OCI-LY1 (cell line): ENCODE measurements at regions not wholly inside any gene's neighbourhood (a gene's known extent, or its start where the extent isn't known, plus 50 kb on each side); places are given as distances from the start of the nearest gene placed in this dataset.

Experiments
- H2AFZ ChIP-seq: fragments of 200-600 bp; sonication (generic), shearing (Covaris generic); 2 replicates; pipeline ENCODE4 v1.6.0; 2014; ENCODE audit warnings: antibody characterized with exemption, mild to moderate bottlenecking, low read length
- H3F3A ChIP-seq: fragments of 200-600 bp; sonication (generic), shearing (Covaris generic); 2 replicates; pipeline ENCODE4 v1.6.0; 2014; ENCODE audit warnings: mild to moderate bottlenecking, antibody characterized with exemption, low read length, moderate library complexity; ENCODE audit not compliant: insufficient read depth
- H3K27ac ChIP-seq: fragments of 200-600 bp; sonication (generic); 2 replicates; pipeline ENCODE4 v1.5.1; 2014; ENCODE audit warnings: low read length, mixed run types, mild to moderate bottlenecking, low read depth; ENCODE audit not compliant: poor library complexity, severe bottlenecking
- H3K27me3 ChIP-seq: fragments of 200-600 bp; sonication (generic); 2 replicates; pipeline ENCODE4 v1.6.0; 2014; ENCODE audit warnings: antibody characterized with exemption, mild to moderate bottlenecking, low read length, moderate library complexity; ENCODE audit not compliant: insufficient read depth
- H3K36me3 ChIP-seq: fragments of 200-600 bp; sonication (generic); 2 replicates; pipeline ENCODE4 v1.6.1; 2014; ENCODE audit warnings: mild to moderate bottlenecking, antibody characterized with exemption, low read length, moderate library complexity, mixed read lengths; ENCODE audit not compliant: insufficient read depth
- H3K4me1 ChIP-seq: fragments of 200-600 bp; sonication (generic); 2 replicates; pipeline ENCODE4 v1.5.1; 2014; ENCODE audit warnings: mild to moderate bottlenecking, low read length, moderate library complexity; ENCODE audit not compliant: insufficient read depth, severe bottlenecking
- H3K4me2 ChIP-seq: fragments of 200-600 bp; sonication (generic), shearing (Covaris generic); 2 replicates; pipeline ENCODE4 v1.6.1; 2014; ENCODE audit warnings: low read length
- H3K4me3 ChIP-seq: fragments of 200-600 bp; sonication (generic); 2 replicates; pipeline ENCODE4 v1.5.1; 2014; ENCODE audit warnings: low read length, low read depth, mild to moderate bottlenecking, mixed read lengths; ENCODE audit not compliant: poor library complexity, severe bottlenecking
- H3K79me2 ChIP-seq: fragments of 200-600 bp; shearing (Covaris generic); 2 replicates; pipeline ENCODE4 v1.6.1; 2016; ENCODE audit warnings: mixed run types, low read length, mixed read lengths; ENCODE audit not compliant: insufficient read depth
- H3K9ac ChIP-seq: fragments of 200-600 bp; sonication (generic), shearing (Covaris generic); 2 replicates; pipeline ENCODE4 v1.6.1; 2014; ENCODE audit warnings: mild to moderate bottlenecking, low read length, mixed read lengths
- H3K9me2 ChIP-seq: fragments of 200-600 bp; sonication (generic), shearing (Covaris generic); 2 replicates; pipeline ENCODE4 v1.6.1; 2014; ENCODE audit warnings: low read depth, mild to moderate bottlenecking, low read length, mixed read lengths
- H3K9me3 ChIP-seq: fragments of 200-600 bp; shearing (Covaris generic); 2 replicates; pipeline ENCODE4 v1.6.1; 2014; ENCODE audit warnings: low read length, mixed read lengths
- H4K20me1 ChIP-seq: fragments of 200-600 bp; sonication (generic), shearing (Covaris generic); 2 replicates; pipeline ENCODE4 v1.6.0; 2016; ENCODE audit warnings: mild to moderate bottlenecking, low read length; ENCODE audit not compliant: insufficient read depth
- EZH2 ChIP-seq: fragments of 200-600 bp; sonication (generic), shearing (Covaris generic); IDR thresholded peaks from 2 replicates; pipeline ENCODE4 v1.8.0; 2017; ENCODE audit warnings: borderline replicate concordance, mixed run types, mild to moderate bottlenecking, antibody characterized with exemption, low read length, moderate library complexity, mixed read lengths
- TF ChIP-seq, protein P1 (sequence below): fragments of 200-600 bp; sonication (generic), shearing (Covaris generic); IDR thresholded peaks from 2 replicates; pipeline ENCODE4 v1.5.1; 2017; ENCODE audit warnings: mild to moderate bottlenecking, antibody characterized with exemption, low read length, moderate library complexity, mixed read lengths

DNA sequence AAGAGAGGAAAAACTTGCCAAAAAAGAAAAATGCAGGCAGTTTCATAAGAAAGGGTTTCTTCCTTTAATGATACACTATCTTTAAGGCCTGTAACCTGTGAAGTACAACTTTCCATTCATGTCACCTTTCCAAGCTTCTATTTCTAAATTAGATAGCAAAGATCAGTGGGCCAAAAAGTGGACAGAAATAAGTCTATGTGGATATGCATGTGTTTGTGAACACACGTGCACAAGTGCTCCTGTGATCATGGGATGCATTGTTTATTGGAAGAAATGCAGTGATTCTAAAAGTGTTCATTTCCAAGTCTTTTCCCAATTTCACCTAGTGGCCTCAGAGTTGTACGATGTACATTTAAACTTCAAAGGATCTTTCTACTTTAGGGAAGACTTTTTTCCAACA lies 230.0 kb upstream of the BLID start:
- H3K79me2 ChIP-seq: no peaks in the 10 kb centered on the region
- no peak for TF ChIP-seq EZH2
- TF ChIP-seq, protein P1, sequence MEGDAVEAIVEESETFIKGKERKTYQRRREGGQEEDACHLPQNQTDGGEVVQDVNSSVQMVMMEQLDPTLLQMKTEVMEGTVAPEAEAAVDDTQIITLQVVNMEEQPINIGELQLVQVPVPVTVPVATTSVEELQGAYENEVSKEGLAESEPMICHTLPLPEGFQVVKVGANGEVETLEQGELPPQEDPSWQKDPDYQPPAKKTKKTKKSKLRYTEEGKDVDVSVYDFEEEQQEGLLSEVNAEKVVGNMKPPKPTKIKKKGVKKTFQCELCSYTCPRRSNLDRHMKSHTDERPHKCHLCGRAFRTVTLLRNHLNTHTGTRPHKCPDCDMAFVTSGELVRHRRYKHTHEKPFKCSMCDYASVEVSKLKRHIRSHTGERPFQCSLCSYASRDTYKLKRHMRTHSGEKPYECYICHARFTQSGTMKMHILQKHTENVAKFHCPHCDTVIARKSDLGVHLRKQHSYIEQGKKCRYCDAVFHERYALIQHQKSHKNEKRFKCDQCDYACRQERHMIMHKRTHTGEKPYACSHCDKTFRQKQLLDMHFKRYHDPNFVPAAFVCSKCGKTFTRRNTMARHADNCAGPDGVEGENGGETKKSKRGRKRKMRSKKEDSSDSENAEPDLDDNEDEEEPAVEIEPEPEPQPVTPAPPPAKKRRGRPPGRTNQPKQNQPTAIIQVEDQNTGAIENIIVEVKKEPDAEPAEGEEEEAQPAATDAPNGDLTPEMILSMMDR: no peak
- H3K4me2 ChIP-seq: no peak overlapping the region
- no peaks in the 10 kb centered on the region for H3K36me3 ChIP-seq
- no peaks in the 10 kb centered on the region for H3K4me1 ChIP-seq
- no peaks in the 10 kb centered on the region for H3K9me2 ChIP-seq
- no peaks in the 10 kb centered on the region for H3F3A ChIP-seq
- H3K27ac ChIP-seq: no peak overlapping the region
- no peaks in the 10 kb centered on the region for H3K27me3 ChIP-seq
- no peak overlapping the region for H2AFZ ChIP-seq
- H3K9me3 ChIP-seq: no peaks in the 10 kb centered on the region
- no peak overlapping the region for H3K4me3 ChIP-seq
- no peak overlapping the region for H3K9ac ChIP-seq
- no peaks in the 10 kb centered on the region for H4K20me1 ChIP-seq

DNA sequence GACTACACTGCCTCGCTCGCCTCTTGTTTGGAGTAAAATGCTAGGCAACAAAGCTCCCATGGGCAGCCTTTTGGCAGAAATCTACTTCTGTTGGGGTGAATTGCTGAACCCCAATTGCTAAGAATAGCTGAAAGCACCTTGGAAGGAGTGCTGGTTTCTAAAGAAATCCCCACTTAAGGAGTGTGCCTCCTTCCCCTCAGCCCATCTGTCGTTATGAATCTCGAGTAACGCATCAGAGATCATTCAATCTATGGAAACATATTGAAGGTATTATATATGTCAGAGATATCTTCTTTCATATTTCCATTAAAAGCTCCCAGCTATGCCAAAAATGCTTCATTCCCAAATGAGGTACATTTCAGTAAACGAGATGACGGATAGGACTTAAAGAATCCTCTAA lies 229.6 kb upstream of the BLID start:
- Histone ChIP-seq H3K9ac (no peak overlapping the region), H2AFZ (no peak overlapping the region), H3K9me3 (no peaks in the 10 kb centered on the region), H3K79me2 (no peaks in the 10 kb centered on the region), H3K9me2 (no peaks in the 10 kb centered on the region), H3K27me3 (no peaks in the 10 kb centered on the region), H3K4me2 (no peak overlapping the region), H3K4me1 (no peaks in the 10 kb centered on the region), H4K20me1 (no peaks in the 10 kb centered on the region), H3K4me3 (no peak overlapping the region), H3K36me3 (no peaks in the 10 kb centered on the region), H3K27ac (no peak overlapping the region), H3F3A (no peaks in the 10 kb centered on the region)
- TF ChIP-seq, protein P1: no peak
- TF ChIP-seq EZH2: no peak

DNA sequence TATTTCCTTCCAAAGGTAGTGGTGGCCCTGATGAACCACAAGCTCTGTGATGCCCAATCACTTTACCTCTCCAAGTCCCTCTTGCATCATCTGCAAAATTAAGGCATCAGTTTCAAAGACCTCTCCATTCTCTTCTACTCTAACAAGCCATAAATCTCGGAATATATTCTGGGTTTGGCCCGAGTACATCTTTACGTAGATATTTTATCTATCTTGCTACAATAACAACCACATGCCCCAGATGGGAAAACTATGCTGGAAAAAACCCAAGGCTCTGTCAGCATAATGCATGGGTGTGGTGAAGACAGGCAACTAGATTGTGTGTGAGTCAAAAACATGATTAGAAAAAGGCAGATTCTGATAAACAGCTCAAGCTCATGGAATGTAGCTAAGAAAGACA lies 228.2 kb upstream of the BLID start:
- Histone ChIP-seq H3K4me2 (no peak overlapping the region), H3K27ac (no peak overlapping the region), H3F3A (no peaks in the 10 kb centered on the region), H3K4me1 (no peaks in the 10 kb centered on the region), H3K27me3 (no peaks in the 10 kb centered on the region), H3K9me2 (no peaks in the 10 kb centered on the region), H2AFZ (no peak overlapping the region), H3K4me3 (no peak overlapping the region), H3K36me3 (no peaks in the 10 kb centered on the region), H3K9ac (no peak overlapping the region), H4K20me1 (no peaks in the 10 kb centered on the region), H3K9me3 (no peaks in the 10 kb centered on the region), H3K79me2 (no peaks in the 10 kb centered on the region)
- TF ChIP-seq EZH2: no peak
- TF ChIP-seq, protein P1: no peak
